HG02642 (cell line): ENCODE measurements at regions not wholly inside any gene's neighbourhood (a gene's known extent, or its start where the extent isn't known, plus 50 kb on each side); places are given as distances from the start of the nearest gene placed in this dataset.

Source experiments
- ATAC-seq: cut with Tn5 transposase; IDR thresholded peaks from one replicate; pipeline ENCODE4 v1.9.1; 2021; ENCODE audit warnings: mild to moderate bottlenecking; ENCODE audit not compliant: unreplicated experiment, poor library complexity

DNA sequence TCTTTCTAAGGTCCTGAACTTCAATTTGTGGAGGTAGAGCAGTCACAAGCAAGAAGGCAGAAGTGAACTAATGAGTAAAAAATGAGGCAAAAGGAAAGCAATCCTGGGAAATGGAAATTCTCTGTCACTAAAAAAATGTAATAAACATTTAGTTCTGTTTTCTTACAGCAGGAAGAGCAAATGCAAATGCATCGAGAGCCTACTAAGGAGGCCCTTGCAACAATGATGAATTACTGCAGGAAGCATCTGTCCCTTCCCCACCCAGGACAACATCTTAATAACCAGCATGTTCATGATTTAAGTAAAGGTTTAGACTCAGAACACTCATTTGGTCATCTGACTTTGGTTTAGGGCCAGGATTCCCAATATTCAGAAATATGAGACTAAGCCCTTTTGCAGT, 341.4 kb upstream of the NOCT start:
- no peak for ATAC-seq

DNA sequence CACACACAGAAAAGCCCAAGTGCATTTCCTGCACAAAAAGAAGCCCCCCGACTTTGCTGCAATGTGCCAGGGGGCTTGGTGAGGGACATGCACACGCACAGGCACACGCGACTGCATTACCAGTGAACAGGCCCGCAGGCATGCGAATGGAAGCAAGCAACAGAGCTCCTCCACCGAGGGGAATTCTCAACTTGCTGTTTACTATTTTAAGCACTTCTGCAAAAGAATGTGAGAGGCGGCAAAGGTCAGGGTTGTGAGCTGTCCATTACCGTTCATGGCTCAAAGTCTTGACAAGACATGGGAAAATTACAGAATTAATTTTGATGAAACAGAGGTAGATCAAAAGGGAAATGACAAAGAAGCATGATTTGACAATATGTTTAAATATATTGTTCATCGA, 342.5 kb upstream of the NOCT start:
- ATAC-seq: no peak

DNA sequence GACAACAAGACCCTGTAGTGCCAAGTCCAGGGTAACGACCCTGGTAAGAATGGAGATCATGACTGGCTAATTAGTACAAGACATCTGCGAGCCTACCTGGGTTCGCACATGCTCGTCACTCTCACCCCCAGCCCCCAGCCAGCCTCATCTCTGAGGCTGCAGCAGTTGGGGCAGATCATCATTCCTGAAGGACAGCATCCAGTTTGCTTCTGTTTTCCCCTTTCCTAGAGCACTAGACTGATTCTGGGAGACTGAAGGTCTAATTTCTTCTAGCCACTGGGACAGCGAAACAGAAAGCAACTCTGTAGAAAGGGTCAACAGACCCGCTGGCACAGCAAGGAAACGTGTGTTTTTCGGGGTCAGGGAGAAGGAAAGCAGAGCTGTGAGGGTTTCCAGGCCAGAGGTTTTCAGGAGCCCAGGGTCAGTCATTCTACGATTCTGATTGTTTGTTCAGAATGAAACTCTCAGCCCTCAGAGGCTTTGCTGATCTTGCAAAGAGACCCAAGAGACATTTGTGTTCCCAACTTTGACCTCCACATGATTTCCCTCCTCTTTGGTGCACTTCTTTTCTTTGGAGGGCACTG, 343.1 kb upstream of the NOCT start:
- peak; percentile 61 for ATAC-seq

DNA sequence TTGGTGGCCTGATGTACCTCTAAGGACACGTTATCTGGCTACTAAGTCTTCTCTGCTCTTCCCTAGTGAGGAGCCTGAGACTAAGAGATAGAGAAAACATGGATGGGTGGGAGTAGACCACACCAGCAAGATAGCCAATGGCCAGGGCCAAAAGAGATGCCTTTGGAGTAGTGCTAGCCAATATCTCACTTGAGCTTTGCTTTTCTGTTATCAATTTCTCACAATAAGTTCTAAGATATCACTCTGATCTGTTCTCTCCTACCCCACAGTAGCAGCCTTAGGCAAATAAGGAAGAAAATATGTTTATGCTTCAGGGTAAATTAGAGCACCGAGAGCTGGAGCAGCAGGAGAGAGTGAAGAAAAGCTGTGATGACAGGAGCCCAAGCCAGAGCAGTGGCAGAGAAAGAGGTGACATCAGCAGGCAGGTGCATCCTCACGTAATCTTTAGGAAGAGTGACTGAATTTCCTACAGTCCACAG, 343.9 kb upstream of the NOCT start:
- no peak for ATAC-seq

DNA sequence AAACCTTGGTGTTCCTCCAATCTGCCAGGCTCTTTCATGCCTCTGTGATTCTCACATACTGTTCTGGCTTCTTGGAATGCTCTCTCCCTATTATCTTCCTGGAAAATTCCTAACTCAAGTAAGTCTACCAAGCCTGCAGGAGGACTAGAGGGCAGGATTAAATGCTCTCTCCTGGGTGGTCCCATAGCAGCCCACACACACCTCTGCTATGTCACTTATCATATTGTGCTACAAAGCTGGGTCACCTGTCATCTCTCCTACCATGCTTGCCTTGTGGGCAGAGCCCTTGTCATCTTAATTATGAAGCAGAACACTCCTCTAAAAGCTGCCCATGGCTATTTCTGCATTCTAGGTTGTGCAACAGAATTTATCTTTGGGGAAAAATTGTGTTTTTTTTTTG, 344.5 kb upstream of the NOCT start:
- no peak for ATAC-seq

DNA sequence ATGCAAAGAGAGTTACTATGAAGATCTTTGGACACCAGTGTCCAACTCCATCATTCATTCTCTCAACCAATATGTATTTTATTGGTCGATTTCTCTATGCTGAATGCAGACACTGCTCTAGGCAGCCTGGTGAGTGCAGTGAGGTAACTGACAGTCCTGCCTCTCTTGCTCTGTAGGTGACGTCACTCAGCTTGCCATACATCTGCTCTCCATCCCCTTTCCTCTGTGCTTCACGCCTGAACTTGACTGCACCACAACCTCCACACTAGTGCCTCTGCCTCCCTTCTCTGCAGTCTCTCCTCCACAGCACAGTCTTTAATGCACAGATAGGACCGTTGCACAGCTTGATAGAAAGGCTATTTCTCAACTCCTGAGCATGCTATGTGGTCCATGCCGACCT, 344.9 kb upstream of the NOCT start:
- ATAC-seq: no peak

DNA sequence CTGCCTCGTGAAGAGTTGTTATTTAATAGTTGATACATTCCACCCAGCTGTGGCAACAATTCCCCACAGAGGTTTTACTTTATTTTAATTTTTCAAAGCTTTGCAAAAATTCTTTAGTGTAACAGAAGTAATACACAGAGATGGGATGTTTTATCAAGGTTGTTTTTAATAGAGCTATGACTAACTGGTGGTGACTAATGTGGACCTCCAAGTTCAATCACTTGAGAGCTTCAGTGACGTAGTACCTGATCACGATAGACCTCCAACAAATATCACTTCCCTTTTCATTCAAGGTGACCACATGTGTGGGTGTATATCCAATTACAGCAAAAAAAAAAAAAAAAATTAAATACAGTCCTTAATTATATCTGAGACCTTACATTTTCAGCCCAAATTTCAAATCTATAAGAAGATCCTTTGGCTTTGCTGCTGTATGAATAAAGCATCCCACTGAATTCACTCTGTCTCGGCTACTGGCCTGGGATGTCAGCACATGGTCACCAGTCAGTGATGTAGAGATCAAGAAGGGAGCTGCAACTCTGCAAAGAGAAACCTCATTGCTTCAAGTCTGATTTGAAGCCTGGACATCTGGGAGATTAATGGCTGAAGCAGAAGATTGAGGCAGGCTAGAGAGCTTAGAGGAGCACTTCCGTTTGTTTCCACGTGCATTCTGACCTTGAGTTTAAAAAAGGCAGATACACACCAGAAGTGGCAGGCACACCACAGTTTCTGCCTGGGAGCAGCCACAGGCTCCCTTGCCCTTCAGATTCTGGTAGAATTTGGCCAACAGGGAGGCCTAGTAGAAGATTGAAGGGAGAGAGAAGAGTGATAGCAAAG, 345.9 kb upstream of the NOCT start:
- ATAC-seq: no peak

DNA sequence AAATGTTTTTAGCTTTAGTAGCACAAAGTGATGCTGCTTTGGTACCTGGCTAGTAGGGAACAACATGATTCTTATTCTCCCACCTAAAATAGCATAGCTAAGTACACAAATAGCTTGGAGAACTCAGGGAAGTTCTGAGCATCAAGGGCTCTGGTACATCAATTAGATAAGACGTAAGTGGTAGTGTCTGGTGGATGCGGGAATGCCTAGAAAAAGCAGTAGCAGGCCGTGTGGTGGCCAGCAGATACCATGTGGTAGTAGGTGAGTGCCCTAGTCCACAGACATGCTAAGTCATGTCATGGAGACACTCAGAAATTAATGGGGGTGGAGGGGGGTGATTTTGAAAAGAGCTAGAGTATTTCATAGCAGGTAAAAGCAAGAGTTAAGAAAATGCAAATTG, 347.3 kb upstream of the NOCT start:
- ATAC-seq: no peak

DNA sequence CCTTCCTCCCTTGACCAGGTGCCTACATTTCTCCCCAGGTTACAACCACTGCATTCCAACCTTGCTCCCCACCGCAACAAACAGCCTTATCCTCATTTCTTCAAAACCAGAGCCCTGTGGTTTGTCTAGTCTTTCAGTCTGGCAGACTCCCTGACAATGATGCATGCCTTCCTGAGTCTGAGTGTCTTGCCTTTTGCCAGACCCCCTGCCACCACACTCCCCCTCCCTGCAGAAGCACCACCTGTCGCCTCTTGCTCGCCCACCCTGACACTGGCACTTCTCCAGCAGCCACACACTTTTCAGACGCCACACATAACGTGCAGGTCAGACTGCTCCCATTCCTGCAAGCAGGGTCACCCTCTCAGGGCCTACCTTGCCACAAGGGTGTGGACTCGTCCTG, 349.2 kb upstream of the NOCT start:
- ATAC-seq: no peak

DNA sequence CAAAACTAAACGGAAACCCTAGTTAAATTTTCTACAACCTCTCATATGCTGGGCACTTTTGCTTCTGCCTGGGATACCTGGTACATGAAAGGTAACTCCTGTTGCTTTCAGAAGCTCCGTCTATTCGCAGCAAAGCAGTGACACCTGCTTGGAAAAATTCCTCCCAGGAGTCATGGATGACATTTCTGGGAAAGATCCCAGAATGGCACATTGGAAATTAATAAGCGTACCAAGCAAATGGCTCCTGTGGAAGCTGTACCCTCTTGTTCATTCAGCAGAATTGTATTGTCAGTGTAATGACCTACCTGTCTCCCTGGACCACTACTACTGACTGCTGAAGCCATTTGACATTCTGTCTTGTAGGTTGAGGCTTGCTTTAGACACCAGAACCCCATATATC, 349.7 kb upstream of the NOCT start:
- no peak for ATAC-seq

DNA sequence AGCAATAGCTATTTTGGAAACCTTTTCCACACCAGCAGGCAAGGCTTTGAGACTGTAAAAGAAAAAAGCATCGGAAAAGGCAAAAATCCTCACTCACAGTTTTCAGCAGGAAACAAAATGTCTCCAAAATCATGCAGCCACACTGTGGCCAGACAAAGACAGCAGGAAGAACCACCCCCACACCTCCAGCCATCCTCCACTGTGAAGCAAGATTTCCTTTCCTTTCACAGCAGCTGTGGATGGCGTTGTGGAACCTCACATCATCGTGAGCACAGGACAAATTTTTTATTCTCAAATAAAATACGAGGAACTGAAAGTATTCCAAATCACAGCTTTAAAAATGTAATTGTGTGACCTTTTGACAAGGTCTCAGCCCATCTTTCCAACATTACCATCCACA, 351.7 kb upstream of the NOCT start:
- ATAC-seq: no peak

DNA sequence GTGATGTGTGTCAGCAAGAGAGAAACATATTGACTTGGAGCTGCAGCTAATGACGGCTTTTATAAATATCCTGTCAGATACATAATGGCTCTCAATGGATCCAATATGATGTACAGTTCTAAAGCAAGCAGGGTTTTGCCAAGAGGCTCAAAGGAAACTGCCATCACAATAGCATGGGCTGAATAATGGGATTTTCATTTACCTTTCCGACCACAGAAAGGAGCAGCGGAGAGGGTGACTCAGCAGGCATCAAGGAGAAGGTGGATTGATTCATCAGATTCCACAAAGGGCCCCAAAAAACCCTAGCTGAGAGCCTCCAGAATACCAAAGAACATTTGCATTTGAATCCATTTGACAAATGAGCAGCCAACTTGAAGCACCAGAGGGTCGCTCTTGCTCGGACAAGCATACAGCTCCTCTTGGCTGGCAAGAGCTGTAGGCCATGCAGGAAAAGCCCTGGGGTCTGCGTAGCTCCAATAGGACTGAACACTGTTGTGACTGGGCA, 355.7 kb upstream of the NOCT start:
- no peak for ATAC-seq

DNA sequence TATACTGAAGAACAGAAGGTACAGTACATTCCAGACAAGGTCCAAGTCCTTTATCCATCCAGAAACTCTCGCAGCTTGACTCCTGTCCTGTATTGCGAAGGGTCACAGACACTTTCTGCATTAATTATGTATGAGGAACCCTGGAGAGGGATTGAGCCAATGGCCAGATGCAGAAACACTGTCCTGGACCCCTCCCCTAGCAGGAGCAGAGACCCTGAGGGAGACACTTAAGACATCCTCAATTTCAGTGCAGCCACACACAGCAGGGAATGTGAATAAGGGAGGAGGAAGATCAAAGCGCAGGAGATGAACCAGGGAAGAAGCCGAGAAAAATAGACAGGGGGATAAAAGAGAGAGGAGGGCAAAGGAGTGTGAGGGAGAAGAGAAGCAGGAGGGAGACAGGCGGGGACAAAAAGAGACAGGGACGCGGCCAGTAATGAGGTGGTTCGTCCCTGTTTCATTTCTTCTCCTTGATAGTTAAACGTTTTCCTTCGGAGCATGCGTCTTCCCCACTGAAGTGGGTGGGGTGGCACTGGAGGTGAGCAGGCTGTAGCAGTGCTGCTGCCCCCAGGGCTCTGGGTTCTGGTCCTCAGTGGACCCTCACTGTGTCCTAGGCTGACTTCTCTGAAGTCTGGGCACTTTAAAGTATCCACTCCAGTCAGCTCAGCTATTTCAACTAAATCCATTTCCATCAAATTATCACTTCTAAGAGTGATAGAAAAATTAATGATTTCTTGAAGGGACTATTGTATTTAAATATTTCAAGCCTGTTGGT, 356.4 kb upstream of the NOCT start:
- ATAC-seq: no peak

DNA sequence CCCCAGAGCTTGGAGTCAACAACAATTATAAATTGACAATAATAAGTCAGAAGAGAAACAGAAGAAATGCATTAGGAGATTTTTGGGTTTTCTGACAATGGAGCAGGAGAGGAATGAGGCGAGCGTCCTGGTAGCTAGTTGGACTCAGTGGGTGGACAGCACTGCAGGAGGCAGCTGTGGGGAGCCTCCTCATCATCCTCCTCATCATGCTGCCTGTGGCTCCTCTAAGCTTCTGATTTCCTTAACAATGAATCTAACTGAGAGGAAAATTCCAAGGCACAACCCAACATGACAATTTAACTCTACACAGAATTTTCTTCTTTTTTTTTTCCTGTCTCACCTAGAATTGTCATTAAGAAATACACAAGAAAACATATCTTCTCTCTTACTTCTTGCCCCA, 357.1 kb upstream of the NOCT start:
- ATAC-seq: no peak

DNA sequence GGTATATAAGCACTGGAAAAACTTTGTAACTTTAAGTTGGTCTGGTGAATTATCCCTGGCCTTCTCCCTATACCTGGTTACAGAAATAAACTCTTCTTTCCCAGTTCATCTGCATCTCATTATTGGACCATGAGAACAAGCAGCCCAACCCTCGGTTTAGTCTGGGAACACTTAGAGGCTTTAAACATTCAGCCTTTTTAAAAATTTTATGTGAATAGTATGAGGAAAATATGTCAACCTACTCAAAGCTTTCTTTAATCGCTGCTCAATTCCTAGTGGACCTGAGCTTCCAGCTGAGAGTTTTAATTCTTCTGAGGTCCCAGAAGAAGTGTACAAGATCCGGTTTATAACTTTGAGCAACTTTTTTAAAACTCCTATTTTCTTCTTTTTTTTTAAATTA, 358.6 kb upstream of the NOCT start:
- no peak for ATAC-seq

DNA sequence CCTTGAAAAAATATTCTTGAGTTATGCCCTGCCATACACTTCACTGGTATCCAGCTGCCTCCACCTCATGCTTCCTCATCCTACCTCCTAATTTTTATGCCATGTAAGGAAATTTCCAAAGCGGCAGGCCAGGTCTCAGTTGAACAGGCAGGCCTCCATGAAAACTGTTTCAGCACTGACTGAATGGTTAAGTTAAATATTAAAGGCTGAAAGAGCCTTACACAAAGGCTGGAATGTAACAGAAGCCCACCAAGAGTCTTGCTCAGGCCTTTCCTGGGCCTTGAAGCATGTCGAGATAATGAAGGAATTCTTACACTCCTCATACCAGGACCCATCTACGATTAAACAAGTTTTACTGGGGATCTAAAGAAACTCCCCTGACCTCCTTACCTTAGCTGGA, 359.6 kb upstream of the NOCT start:
- ATAC-seq: no peak

DNA sequence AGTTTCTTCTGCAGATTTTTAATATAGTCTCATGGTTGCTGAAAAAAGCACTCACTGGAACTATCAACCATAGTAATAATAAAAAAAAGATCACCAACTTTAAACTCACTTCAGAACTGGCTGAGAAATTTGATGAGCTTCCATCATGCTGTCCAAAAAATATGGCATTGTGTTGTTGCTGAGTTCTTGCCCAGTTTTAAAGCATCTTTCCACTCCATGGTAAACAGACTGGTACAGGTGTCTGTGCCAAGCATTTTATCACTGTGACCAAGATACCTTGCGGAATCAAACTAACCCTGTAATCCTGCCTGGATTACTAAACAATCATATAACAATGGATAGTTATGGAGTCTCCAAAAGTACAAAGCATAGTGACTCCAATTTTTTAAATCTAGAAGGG, 360.3 kb upstream of the NOCT start:
- ATAC-seq: no peak

DNA sequence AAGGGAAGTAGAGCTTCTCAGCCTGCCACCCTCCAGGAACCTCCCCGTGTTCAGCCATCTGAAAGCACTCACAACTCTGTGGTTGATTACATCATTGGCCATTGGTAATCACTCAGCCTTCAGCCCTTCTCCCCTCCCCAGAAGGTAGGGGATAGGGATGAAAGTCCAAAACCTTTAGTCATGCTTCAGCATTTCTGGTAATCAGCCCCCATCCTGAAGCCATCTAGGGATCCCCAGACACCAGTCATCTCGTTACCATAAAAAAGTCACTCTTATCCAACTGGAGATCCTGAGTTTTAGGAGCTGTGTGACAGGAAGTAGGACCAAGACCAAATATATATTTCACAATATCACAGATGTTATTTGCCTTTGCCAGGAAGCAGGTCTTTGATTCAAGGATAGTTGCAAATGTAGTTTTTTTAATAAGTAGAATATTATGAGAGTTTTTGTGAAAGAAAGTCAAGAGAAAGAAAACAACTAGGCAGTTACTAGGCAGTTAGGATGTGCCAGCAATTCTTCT, 364.6 kb upstream of the NOCT start:
- ATAC-seq: peak; percentile 50

DNA sequence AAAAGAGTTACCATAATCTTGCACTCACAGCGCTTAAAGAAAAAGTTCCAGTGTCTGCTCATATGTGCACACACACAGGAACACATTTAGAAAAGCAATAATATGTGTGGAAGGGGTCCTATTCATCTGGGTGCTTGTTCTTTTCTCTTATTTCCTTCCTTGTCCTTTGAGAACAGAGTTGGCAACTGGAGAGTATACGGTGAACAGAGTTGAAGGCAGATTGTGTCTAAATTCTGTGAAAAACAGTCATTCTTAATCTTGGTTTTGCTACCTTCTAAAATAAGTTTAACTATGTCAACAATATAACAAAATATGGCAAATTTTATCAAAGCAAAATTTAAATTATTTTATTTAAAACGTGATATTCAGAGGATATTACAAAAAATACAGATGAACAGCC, 365.1 kb upstream of the NOCT start:
- ATAC-seq: no peak

DNA sequence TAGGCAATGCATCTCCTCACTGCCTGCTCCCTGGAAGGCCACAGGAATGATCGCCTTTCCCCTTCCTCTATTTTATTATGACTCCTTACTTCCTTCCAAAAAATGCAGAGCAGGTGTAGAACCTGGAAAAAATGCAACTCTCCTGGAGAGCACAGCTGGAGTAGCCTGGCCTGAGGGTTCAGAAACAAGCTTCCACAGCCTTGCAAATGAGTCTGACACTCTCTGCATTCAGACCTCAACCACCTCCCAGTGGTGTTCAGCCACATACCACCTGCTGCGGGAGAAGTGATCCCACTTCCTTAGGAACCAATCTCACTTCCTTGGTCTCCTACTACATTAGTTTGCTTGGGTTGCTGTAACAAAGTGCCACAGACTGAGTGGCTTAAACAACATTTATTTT, 368.1 kb upstream of the NOCT start:
- ATAC-seq: no peak

DNA sequence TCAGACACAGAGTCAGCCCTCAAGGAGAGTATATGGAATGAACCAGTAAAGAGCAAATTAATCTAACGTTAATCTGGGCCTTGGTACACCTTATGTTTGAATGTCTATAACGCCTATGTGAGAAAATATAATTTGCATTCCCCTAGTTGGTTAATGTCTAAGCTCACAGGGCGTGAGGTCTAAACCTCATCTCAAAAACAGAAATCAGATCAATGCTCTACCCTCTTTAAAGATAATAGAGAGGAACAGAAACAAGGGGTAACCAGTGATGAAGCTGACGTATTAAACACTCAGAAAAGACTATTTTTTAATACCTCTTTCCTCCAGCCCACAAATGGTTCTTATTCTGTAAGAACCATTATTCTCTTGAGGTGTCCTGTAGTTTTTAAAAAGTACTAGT, 369.2 kb upstream of the NOCT start:
- ATAC-seq: no peak
